Endothelial cell of umbilical vein (primary cell): ENCODE measurements at regions not wholly inside any gene's neighbourhood (a gene's known extent, or its start where the extent isn't known, plus 50 kb on each side); places are given as distances from the start of the nearest gene placed in this dataset.

ENCODE experiments used
- CTCF ChIP-seq, 2 donors: IDR thresholded peaks; 1 replicate in 1 of 2; 2 replicates in 1 of 2; pipeline ENCODE4 v1.5.1; 2011; ENCODE audit warnings: low read length in 2 of 2, mild to moderate bottlenecking in 2 of 2, moderate library complexity in 2 of 2, control low read depth in 1 of 2, inconsistent platforms in 1 of 2, low read depth in 1 of 2; ENCODE audit not compliant: insufficient read depth in 1 of 2; ENCODE audit errors: extremely low read depth in 1 of 2
- EZH2 ChIP-seq: IDR thresholded peaks from 2 replicates; pipeline ENCODE4 v1.6.1; 2012; ENCODE audit warnings: borderline replicate concordance, low read depth, mild to moderate bottlenecking, moderate library complexity, low read length, inconsistent platforms; ENCODE audit not compliant: severe bottlenecking
- MAX ChIP-seq: IDR thresholded peaks from 2 replicates; pipeline ENCODE4 v1.6.1; 2011; ENCODE audit not compliant: insufficient read depth, insufficient read length
- MYC ChIP-seq: IDR thresholded peaks from one replicate; pipeline ENCODE4 v1.6.1; 2011; ENCODE audit warnings: mild to moderate bottlenecking, low read depth, low read length
- POLR2A ChIP-seq: IDR thresholded peaks from 2 replicates; pipeline ENCODE4 v1.6.1; 2012; ENCODE audit warnings: low read depth, mild to moderate bottlenecking, control low read depth, low read length
- POLR2AphosphoS5 ChIP-seq: IDR thresholded peaks from 2 replicates; pipeline ENCODE4 v1.6.1; 2012; ENCODE audit warnings: low read depth, mild to moderate bottlenecking, control low read depth, low read length, moderate library complexity; ENCODE audit not compliant: insufficient read depth

GRCh38 chr6:1514078-1514477, 95.6 kb upstream of the FOXC1 start:
- TF ChIP-seq MAX: no peak
- TF ChIP-seq MYC: no peak
- TF ChIP-seq CTCF (IDR thresholded peaks at IDR 0.05; ENCODE audit: extremely low read depth in 1 of 2, insufficient read depth in 1 of 2, low read depth in 1 of 2, low read length in 2 of 2): no peak
- TF ChIP-seq POLR2A: no peak
- no peak for TF ChIP-seq EZH2
- TF ChIP-seq POLR2AphosphoS5: no peak
